Erythroblast (primary cell): ENCODE measurements at regions not wholly inside any gene's neighbourhood (a gene's known extent, or its start where the extent isn't known, plus 50 kb on each side); places are given as distances from the start of the nearest gene placed in this dataset.

Experiments
- DNase-seq, 2 experiments: peaks; one replicate each; lab custom pipeline; 2025; lab: John Stamatoyannopoulos, UW
- GATA1 ChIP-seq: IDR thresholded peaks from 2 replicates; pipeline ENCODE4 v1.6.1; 2011; ENCODE audit warnings: low read depth, mild to moderate bottlenecking, control low read depth, low read length, moderate library complexity
- POLR2A ChIP-seq: IDR thresholded peaks from 2 replicates; pipeline ENCODE4 v1.6.1; 2011; ENCODE audit warnings: mild to moderate bottlenecking, low read length

GRCh38 chr1:187629075-187629474 lies 800.3 kb downstream of the PLA2G4A start:
- no peak for DNase-seq
- no peak for TF ChIP-seq POLR2A
- TF ChIP-seq GATA1 = no peak

- DNase-seq = no peak
- TF ChIP-seq POLR2A (no peak), GATA1 (no peak)
Observed at GRCh38 chr1:187630653-187631380, 802.1 kb downstream of the PLA2G4A start.

DNA sequence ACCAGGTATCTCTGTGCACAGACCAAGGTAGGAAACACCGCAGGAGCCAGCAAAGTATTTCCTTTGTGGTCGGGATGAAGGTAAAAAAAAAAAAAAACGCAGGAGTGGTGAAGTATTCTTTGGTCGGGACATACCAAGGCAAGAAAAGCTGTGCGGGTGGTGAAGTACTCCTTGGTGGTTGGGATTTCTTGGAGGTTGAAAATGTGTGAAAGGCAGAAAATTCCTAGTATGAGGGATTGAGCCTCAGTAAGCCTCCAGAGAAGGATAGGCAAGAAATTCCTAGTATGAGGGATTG lies 802.6 kb downstream of the PLA2G4A start:
- no peak for DNase-seq
- TF ChIP-seq GATA1 = no peak
- no peak for TF ChIP-seq POLR2A

- no peak for DNase-seq
- no peak for TF ChIP-seq GATA1
- no peak for TF ChIP-seq POLR2A
Observed at GRCh38 chr1:187631984-187632383, 803.2 kb downstream of the PLA2G4A start.

GRCh38 chr1:187634940-187635339 lies 806.2 kb downstream of the PLA2G4A start:
- no peak for TF ChIP-seq GATA1
- no peak for TF ChIP-seq POLR2A
- no peak for DNase-seq

DNA sequence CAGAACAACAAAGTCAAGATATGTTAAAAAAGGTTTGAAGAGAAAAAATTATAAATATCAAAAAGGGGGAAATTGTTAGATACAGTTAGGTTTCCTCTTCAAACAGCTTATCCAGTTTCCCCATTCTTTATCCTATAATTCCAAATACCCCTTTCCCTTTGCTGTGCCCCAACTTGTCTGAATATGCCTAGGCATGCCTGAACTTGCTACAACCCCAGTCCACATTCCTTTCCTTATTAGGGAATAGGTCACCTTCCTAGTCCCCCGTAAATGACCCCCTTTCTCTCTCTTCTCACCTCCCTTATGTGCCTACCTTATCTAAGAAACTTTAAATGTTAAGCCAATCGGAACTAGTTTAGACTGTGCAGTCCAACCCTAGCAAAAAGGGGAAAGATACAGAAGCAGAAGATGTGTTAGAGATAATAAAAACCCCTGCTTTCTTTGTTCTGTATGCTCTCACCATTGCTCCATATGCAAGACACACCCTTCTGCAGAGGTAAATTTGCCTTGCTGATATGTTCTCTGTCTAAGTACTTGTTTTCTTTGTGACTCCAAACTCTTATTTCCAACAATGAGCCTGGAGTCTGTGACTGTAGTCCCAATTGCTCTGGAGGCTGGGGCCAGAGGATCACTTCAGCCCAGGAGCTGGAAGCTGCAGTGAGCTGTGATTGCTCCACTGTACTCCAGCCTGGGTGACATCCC lies 810.1 kb downstream of the PLA2G4A start:
- no peak for DNase-seq
- TF ChIP-seq POLR2A (no peak), GATA1 (no peak)

- no peak for DNase-seq
- TF ChIP-seq GATA1 = no peak
- TF ChIP-seq POLR2A = no peak
Observed at GRCh38 chr1:187641015-187641414, 812.3 kb downstream of the PLA2G4A start.

GRCh38 chr1:187641463-187641862 lies 812.7 kb downstream of the PLA2G4A start:
- no peak for TF ChIP-seq GATA1
- no peak for TF ChIP-seq POLR2A
- no peak for DNase-seq

- no peak for TF ChIP-seq POLR2A
- no peak for TF ChIP-seq GATA1
- no peak for DNase-seq
Observed at GRCh38 chr1:187641907-187642306, 813.2 kb downstream of the PLA2G4A start.

- TF ChIP-seq GATA1 (no peak), POLR2A (no peak)
Observed at GRCh38 chr1:187645651-187646050, 816.9 kb downstream of the PLA2G4A start.

GRCh38 chr1:187646536-187647107 lies 817.9 kb downstream of the PLA2G4A start:
- TF ChIP-seq POLR2A (no peak), GATA1 (no peak)
- no peak for DNase-seq

More at GRCh38 chr1:187645651-187646050, 816.9 kb downstream of the PLA2G4A start:
- no peak for DNase-seq

GRCh38 chr1:187648091-187648490 lies 819.3 kb downstream of the PLA2G4A start:
- TF ChIP-seq GATA1 = no peak
- TF ChIP-seq POLR2A = no peak
- no peak for DNase-seq

- DNase-seq = no peak
- TF ChIP-seq POLR2A = no peak
- TF ChIP-seq GATA1 = no peak
Observed at GRCh38 chr1:187654635-187655034, 825.9 kb downstream of the PLA2G4A start.

DNA sequence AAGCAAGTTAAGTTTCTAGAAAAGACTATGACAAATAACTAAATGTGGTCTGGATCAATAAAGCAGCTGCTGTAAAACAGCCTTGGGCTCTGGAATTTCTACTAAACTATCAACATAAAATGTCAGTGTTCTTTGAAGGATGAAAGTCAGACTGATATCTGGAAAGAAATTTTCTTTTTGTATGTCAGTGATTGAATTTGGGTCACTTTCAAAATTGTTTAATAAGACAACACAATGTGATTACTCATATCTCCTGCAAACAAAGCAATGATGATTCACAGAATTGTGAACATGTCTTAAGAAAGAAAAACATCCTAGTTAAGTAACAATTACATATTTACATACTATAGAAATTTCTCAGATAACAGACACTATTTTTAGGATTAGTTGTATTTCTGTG lies 826.4 kb downstream of the PLA2G4A start:
- TF ChIP-seq GATA1 (no peak), POLR2A (no peak)
- no peak for DNase-seq

- TF ChIP-seq GATA1 (no peak), POLR2A (no peak)
- DNase-seq = no peak
Observed at GRCh38 chr1:187665483-187665882, 836.7 kb downstream of the PLA2G4A start.
